HCT116 (cell line): ENCODE measurements at regions not wholly inside any gene's neighbourhood (a gene's known extent, or its start where the extent isn't known, plus 50 kb on each side); places are given as distances from the start of the nearest gene placed in this dataset.

Source experiments
- ATAC-seq: fragments of 200-7000 bp; cut with Tn5 transposase; 2 replicates; pipeline ENCODE4 v1.9.1; 2020; ENCODE audit warnings: mild to moderate bottlenecking, moderate library complexity
- BruUV-seq: library from RNA; stranded (reverse); fragments of 400-500 nt; replicated peaks from 2 replicates; lab custom pipeline; 2021; lab: Mats Ljungman, UMichigan
- CTCF ChIA-PET: fragments of 300-600 bp; sonication (Branson Sonifier 250); formaldehyde crosslinking; loops from one replicate; lab custom pipeline; 2021; ENCODE audit warnings: antibody characterized with exemption; lab: Charles Lee
- POLR2A ChIA-PET: fragments of 300-600, 350-600 bp; sonication (Branson Sonifier 250); formaldehyde crosslinking; loops from one replicate; lab custom pipeline; 2021; ENCODE audit warnings: antibody characterized with exemption; lab: Charles Lee
- RAD21 ChIA-PET, 2 experiments: fragments of 300-600 bp; sonication (Branson Sonifier 250); formaldehyde crosslinking; loops; one replicate each; lab custom pipeline; 2023; ENCODE audit warnings: low total read pairs in 2 of 2; ENCODE audit not compliant: uncharacterized antibody in 2 of 2, unreplicated experiment in 2 of 2, low non-redundant PET in 1 of 2; lab: Charles Lee
- DNase-seq: peaks from one replicate; pipeline ENCODE4 v3.0.0-alpha.2; 2010; ENCODE audit warnings: low read depth, low spot score
- H2AFZ ChIP-seq: fragments of 200-600 bp; shearing (Covaris generic), sonication (generic); 2 replicates; pipeline ENCODE4 v1.6.1; 2017; ENCODE audit warnings: low read depth, mixed run types, mixed read lengths, antibody characterized with exemption, low read length; ENCODE audit not compliant: poor library complexity, severe bottlenecking
- H3K27ac ChIP-seq: 2 replicates; pipeline ENCODE4 v1.5.1; 2012; ENCODE audit warnings: low read depth, low read length
- H3K27me3 ChIP-seq: fragments of 200-600 bp; sonication (generic); 2 replicates; pipeline ENCODE4 v1.6.1; 2016; ENCODE audit warnings: mixed run types, low read length, mixed read lengths; ENCODE audit not compliant: insufficient read depth
- H3K36me3 ChIP-seq, 2 experiments: fragments of 200-500 bp in 1 of 2; fragments of 200-600 bp in 1 of 2; sonication (Bioruptor generic) in 1 of 2; sonication (generic) in 1 of 2; 2 replicates each; pipeline versions ENCODE4 v1.5.1 to v1.6.1; 2014 to 2016; ENCODE audit warnings: low read length in 2 of 2, inconsistent platforms in 1 of 2, mixed read lengths in 1 of 2, mixed run types in 1 of 2; ENCODE audit not compliant: insufficient read depth in 2 of 2, control insufficient read depth in 1 of 2
- H3K4me1 ChIP-seq, 2 experiments: fragments of 200-600 bp in 1 of 2; sonication (generic) in 1 of 2; 2 replicates each; pipeline versions ENCODE4 v1.5.1 to v1.6.1; 2012 to 2017; ENCODE audit warnings: low read length in 2 of 2, inconsistent platforms in 1 of 2, mild to moderate bottlenecking in 1 of 2, mixed read lengths in 1 of 2, mixed run types in 1 of 2, moderate library complexity in 1 of 2; ENCODE audit not compliant: insufficient read depth in 2 of 2, control insufficient read depth in 1 of 2
- H3K4me2 ChIP-seq: fragments of 200-600 bp; sonication (generic); 2 replicates; pipeline ENCODE4 v1.6.1; 2017; ENCODE audit warnings: mixed run types, low read length, mixed read lengths
- H3K4me3 ChIP-seq, 2 experiments: fragments of 200-600 bp in 1 of 2; sonication (generic) in 1 of 2; replicated peaks in 1 of 2; 2 replicates each; pipeline ENCODE4 v1.5.1; 2011 to 2016; ENCODE audit warnings: low read length in 2 of 2, control low read depth in 1 of 2, low read depth in 1 of 2, mild to moderate bottlenecking in 1 of 2, mixed read lengths in 1 of 2, mixed run types in 1 of 2
- H3K79me2 ChIP-seq: fragments of 200-600 bp; sonication (generic); 2 replicates; pipeline ENCODE4 v1.6.1; 2017; ENCODE audit warnings: mild to moderate bottlenecking, mixed run types, low read length, moderate library complexity, mixed read lengths; ENCODE audit not compliant: insufficient read depth
- H3K9ac ChIP-seq: fragments of 200-600 bp; sonication (generic); 2 replicates; pipeline ENCODE4 v1.6.1; 2016; ENCODE audit warnings: low read length, mixed read lengths
- H3K9me2 ChIP-seq: fragments of 200-600 bp; sonication (generic), shearing (Covaris generic); 2 replicates; pipeline ENCODE4 v1.6.1; 2017; ENCODE audit warnings: mixed run types, mild to moderate bottlenecking, moderate library complexity; ENCODE audit not compliant: insufficient read depth
- H3K9me3 ChIP-seq, 2 experiments: fragments of 200-500 bp in 1 of 2; fragments of 200-600 bp in 1 of 2; sonication (Bioruptor generic) in 1 of 2; sonication (generic) in 1 of 2; 2 replicates each; pipeline ENCODE4 v1.6.1; 2014 to 2017; ENCODE audit warnings: low read length in 2 of 2, mixed read lengths in 2 of 2, inconsistent platforms in 1 of 2, low read depth in 1 of 2, mild to moderate bottlenecking in 1 of 2, mixed run types in 1 of 2, moderate library complexity in 1 of 2; ENCODE audit not compliant: control insufficient read depth in 1 of 2, insufficient read depth in 1 of 2
- H4K20me1 ChIP-seq: fragments of 200-600 bp; sonication (generic), shearing (Covaris generic); 2 replicates; pipeline ENCODE4 v1.6.1; 2017; ENCODE audit warnings: mixed run types, mild to moderate bottlenecking, moderate library complexity; ENCODE audit not compliant: insufficient read depth
- CEBPB ChIP-seq: IDR thresholded peaks from 2 replicates; pipeline ENCODE4 v1.6.1; 2012; ENCODE audit warnings: low read depth
- ELF1 ChIP-seq: IDR thresholded peaks from 2 replicates; pipeline ENCODE4 v1.6.1; 2012; ENCODE audit warnings: low read depth, borderline replicate concordance
- SRF ChIP-seq: IDR thresholded peaks from 2 replicates; pipeline ENCODE4 v1.6.1; 2012; ENCODE audit warnings: low read depth
- YY1 ChIP-seq: IDR thresholded peaks from 2 replicates; pipeline ENCODE4 v1.6.1; 2011; ENCODE audit warnings: low read length, low read depth, moderate library complexity, mild to moderate bottlenecking; ENCODE audit not compliant: insufficient replicate concordance; ENCODE audit errors: extremely low read depth
- intact Hi-C: fragments of 100-400 bp; cut with micrococcal nuclease; formaldehyde crosslinking; loops from 2 replicates; pipeline ENCODE4 v1.10.0; 2022
- TF ChIP-seq, protein P1 (sequence below): IDR thresholded peaks from 2 replicates; pipeline ENCODE4 v1.6.1; 2012; ENCODE audit warnings: low read depth
- TF ChIP-seq, protein P2 (sequence below): IDR thresholded peaks from 2 replicates; pipeline ENCODE4 v1.6.1; 2012
- TF ChIP-seq, protein P3 (sequence below), 3 experiments: fragments of 200-600 bp in 1 of 3; sonication (generic) in 1 of 3; IDR thresholded peaks in 2 of 3; conservative IDR thresholded peaks in 1 of 3; 2 replicates each; pipeline ENCODE4 v1.5.1; 2012 to 2017; ENCODE audit warnings: low read depth in 2 of 3, low read length in 2 of 3, antibody characterized with exemption in 1 of 3, borderline replicate concordance in 1 of 3, control low read depth in 1 of 3, mild to moderate bottlenecking in 1 of 3, mixed read lengths in 1 of 3, mixed run types in 1 of 3, moderate library complexity in 1 of 3; ENCODE audit not compliant: insufficient read depth in 1 of 3

DNA sequence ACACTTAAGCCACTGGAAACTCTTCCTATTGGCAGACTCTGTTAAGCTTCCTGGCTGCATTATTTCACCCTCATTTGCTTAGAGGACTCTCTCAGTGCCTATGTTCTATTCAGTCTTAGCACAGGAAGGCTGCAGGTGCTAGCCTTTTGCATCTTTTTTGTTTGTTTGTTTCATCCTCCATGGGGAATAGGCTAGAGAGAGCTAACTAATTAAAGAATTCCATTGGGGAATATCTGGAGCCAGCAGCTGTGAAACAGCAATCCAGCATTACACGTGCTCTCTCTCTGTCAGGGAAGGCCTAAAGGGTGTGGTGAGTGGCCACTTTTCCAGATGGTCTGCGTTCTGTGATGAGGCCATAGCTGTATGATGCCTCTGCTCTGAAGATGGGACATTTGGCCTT is 633.6 kb downstream of the SPRY1 start:
- CTCF ChIA-PET, result no interaction called here
- no peak for ATAC-seq

More for the DNA sequence above, 633.6 kb downstream of the SPRY1 start:
- Histone ChIP-seq H3K27me3 (no peaks in the 10 kb centered on the region), H3K9me3 (no peaks in the 10 kb centered on the region), H3K36me3 (no peaks in the 10 kb centered on the region), H3K27ac (no peak overlapping the region), H3K4me3 (no peak overlapping the region), H3K9ac (no peak overlapping the region), H3K4me1 (no peaks in the 10 kb centered on the region), H4K20me1 (no peaks in the 10 kb centered on the region), H3K4me2 (no peak overlapping the region), H3K79me2 (no peaks in the 10 kb centered on the region), H2AFZ (no peak overlapping the region), H3K9me2 (no peaks in the 10 kb centered on the region)
- no peak for TF ChIP-seq ELF1
- TF ChIP-seq YY1, result no peak
- TF ChIP-seq SRF, result no peak
- TF ChIP-seq CEBPB, result no peak
- TF ChIP-seq, protein P1, sequence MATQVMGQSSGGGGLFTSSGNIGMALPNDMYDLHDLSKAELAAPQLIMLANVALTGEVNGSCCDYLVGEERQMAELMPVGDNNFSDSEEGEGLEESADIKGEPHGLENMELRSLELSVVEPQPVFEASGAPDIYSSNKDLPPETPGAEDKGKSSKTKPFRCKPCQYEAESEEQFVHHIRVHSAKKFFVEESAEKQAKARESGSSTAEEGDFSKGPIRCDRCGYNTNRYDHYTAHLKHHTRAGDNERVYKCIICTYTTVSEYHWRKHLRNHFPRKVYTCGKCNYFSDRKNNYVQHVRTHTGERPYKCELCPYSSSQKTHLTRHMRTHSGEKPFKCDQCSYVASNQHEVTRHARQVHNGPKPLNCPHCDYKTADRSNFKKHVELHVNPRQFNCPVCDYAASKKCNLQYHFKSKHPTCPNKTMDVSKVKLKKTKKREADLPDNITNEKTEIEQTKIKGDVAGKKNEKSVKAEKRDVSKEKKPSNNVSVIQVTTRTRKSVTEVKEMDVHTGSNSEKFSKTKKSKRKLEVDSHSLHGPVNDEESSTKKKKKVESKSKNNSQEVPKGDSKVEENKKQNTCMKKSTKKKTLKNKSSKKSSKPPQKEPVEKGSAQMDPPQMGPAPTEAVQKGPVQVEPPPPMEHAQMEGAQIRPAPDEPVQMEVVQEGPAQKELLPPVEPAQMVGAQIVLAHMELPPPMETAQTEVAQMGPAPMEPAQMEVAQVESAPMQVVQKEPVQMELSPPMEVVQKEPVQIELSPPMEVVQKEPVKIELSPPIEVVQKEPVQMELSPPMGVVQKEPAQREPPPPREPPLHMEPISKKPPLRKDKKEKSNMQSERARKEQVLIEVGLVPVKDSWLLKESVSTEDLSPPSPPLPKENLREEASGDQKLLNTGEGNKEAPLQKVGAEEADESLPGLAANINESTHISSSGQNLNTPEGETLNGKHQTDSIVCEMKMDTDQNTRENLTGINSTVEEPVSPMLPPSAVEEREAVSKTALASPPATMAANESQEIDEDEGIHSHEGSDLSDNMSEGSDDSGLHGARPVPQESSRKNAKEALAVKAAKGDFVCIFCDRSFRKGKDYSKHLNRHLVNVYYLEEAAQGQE, result no peak
- TF ChIP-seq, protein P2, sequence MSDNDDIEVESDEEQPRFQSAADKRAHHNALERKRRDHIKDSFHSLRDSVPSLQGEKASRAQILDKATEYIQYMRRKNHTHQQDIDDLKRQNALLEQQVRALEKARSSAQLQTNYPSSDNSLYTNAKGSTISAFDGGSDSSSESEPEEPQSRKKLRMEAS, result no peak
- TF ChIP-seq, protein P3, sequence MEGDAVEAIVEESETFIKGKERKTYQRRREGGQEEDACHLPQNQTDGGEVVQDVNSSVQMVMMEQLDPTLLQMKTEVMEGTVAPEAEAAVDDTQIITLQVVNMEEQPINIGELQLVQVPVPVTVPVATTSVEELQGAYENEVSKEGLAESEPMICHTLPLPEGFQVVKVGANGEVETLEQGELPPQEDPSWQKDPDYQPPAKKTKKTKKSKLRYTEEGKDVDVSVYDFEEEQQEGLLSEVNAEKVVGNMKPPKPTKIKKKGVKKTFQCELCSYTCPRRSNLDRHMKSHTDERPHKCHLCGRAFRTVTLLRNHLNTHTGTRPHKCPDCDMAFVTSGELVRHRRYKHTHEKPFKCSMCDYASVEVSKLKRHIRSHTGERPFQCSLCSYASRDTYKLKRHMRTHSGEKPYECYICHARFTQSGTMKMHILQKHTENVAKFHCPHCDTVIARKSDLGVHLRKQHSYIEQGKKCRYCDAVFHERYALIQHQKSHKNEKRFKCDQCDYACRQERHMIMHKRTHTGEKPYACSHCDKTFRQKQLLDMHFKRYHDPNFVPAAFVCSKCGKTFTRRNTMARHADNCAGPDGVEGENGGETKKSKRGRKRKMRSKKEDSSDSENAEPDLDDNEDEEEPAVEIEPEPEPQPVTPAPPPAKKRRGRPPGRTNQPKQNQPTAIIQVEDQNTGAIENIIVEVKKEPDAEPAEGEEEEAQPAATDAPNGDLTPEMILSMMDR (IDR thresholded peaks at IDR 0.05 in 2 of 3, conservative IDR thresholded peaks at IDR 0.05 in 1 of 3; ENCODE audit: borderline replicate concordance in 1 of 3, insufficient read depth in 1 of 3, low read depth in 2 of 3, low read length in 2 of 3), result no peak
- ChIA-PET RAD21 (no interaction called here), POLR2A (no interaction called here)
- no TSS peak for BruUV-seq
- DNase-seq, result no peak
- intact Hi-C loops, result no loop called here
